BJ (cell line): ENCODE measurements at regions not wholly inside any gene's neighbourhood (a gene's known extent, or its start where the extent isn't known, plus 50 kb on each side); places are given as distances from the start of the nearest gene placed in this dataset.

ENCODE experiments used
- CTCF ChIA-PET: fragments of 350-600 bp; formaldehyde crosslinking; extraction: SDS; loops from one replicate; lab custom pipeline; 2021; ENCODE audit warnings: antibody characterized with exemption, inconsistent platforms; lab: Yijun Ruan, JAX
- POLR2A ChIA-PET: fragments of 300-600 bp; sonication (Branson Sonifier 250); formaldehyde crosslinking; extraction: SDS; loops from one replicate; lab custom pipeline; 2021; ENCODE audit warnings: antibody characterized with exemption; lab: Charles Lee
- DNase-seq: peaks from one replicate; pipeline ENCODE4 v3.0.0-alpha.2; 2011; ENCODE audit warnings: low read depth
- H3K27me3 ChIP-seq: 2 replicates; pipeline ENCODE4 v1.6.0; 2011; ENCODE audit warnings: low read length; ENCODE audit not compliant: control insufficient read depth, insufficient read depth
- H3K36me3 ChIP-seq: 2 replicates; pipeline ENCODE4 v1.5.1; 2011; ENCODE audit warnings: low read length; ENCODE audit not compliant: control insufficient read depth, insufficient read depth
- H3K4me3 ChIP-seq: 2 replicates; pipeline ENCODE4 v1.5.1; 2011; ENCODE audit warnings: low read depth, mild to moderate bottlenecking, control low read depth, low read length
- TF ChIP-seq, protein P1 (sequence below): IDR thresholded peaks from 2 replicates; pipeline ENCODE4 v1.5.1; 2011; ENCODE audit warnings: low read depth, mild to moderate bottlenecking, control low read depth, inconsistent platforms, low read length, moderate library complexity; ENCODE audit not compliant: insufficient read depth

DNA sequence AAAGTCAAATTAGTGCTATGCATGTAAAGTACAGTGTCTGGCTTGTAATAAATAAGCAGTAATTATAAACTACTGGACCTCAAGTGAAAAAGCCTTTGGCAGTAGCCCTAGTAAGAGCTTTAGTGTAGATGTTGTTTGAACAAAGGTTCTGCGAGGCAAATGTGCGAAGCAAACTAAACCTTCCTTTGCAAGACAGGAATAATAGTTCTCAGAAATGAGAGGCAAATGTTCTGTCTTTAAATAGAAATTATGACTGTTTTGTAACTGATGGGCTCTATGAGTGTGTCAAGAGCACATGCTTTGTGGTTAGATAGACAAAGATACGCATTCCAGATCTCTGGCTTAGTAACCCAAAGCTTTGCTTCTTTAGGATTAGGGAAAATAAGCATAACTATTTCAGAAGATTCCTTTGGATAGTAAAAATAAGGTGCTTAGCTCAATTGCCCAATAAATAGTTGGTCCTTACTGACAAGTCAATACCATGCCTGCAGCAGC lies 169.2 kb upstream of the CDC14C start:
- Histone ChIP-seq H3K27me3 (no peaks in the 10 kb centered on the region), H3K4me3 (no peak overlapping the region), H3K36me3 (no peaks in the 10 kb centered on the region)
- no peak for DNase-seq
- TF ChIP-seq, protein P1, sequence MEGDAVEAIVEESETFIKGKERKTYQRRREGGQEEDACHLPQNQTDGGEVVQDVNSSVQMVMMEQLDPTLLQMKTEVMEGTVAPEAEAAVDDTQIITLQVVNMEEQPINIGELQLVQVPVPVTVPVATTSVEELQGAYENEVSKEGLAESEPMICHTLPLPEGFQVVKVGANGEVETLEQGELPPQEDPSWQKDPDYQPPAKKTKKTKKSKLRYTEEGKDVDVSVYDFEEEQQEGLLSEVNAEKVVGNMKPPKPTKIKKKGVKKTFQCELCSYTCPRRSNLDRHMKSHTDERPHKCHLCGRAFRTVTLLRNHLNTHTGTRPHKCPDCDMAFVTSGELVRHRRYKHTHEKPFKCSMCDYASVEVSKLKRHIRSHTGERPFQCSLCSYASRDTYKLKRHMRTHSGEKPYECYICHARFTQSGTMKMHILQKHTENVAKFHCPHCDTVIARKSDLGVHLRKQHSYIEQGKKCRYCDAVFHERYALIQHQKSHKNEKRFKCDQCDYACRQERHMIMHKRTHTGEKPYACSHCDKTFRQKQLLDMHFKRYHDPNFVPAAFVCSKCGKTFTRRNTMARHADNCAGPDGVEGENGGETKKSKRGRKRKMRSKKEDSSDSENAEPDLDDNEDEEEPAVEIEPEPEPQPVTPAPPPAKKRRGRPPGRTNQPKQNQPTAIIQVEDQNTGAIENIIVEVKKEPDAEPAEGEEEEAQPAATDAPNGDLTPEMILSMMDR = no peak
- ChIA-PET POLR2A (no interaction called here), CTCF (no interaction called here)

GRCh38 chr7:48759431-48760080 lies 164.8 kb upstream of the CDC14C start:
- TF ChIP-seq, protein P1 = no peak
- Histone ChIP-seq H3K36me3 (no peaks in the 10 kb centered on the region), H3K4me3 (no peak overlapping the region), H3K27me3 (no peaks in the 10 kb centered on the region)
- ChIA-PET POLR2A (no interaction called here), CTCF (no interaction called here)
- DNase-seq = no peak

DNA sequence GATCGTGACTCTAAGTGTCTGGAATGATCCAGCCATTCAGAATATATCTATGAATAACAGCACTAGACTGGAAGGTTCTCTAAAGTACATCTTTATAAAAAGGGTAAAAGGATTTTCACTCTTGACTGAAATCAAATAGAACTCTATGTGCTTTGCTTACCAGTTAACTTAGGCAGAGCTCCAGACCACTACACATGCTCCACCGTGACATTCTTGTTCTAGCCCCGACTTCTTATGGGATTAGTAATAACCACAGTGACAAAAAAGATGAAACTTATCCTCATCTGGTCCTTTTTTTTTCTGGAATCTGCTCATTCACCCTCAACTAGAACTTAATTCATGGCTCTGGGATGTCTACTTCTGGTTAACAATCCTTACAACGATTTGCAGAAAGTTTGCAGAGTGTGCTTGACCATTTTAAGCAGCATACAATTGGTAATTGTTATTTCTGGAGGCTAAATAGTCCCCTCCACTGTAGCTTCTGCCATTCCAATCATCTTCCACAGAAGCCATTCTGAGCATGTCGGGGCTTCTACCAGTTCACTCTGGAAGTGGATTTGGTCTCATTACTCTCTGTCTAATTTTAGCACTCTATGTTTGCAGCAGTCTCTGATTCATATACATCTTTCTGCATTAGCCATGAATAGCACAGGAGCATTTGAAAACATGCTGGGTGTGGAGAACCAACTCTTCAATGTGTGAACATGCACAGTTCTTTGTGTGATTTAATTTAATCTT lies 163.7 kb upstream of the CDC14C start:
- no peaks in the 10 kb centered on the region for H3K27me3 ChIP-seq
- no peak for DNase-seq
- no peaks in the 10 kb centered on the region for H3K36me3 ChIP-seq
- TF ChIP-seq, protein P1 = no peak
- H3K4me3 ChIP-seq = no peak overlapping the region
- POLR2A ChIA-PET = no interaction called here
- CTCF ChIA-PET = no interaction called here

- Histone ChIP-seq H3K4me3 (no peak overlapping the region), H3K27me3 (no peaks in the 10 kb centered on the region), H3K36me3 (no peaks in the 10 kb centered on the region)
- TF ChIP-seq, protein P1 = no peak
- ChIA-PET POLR2A (no interaction called here), CTCF (no interaction called here)
- DNase-seq = no peak
Measured at GRCh38 chr7:48780862-48781261, 143.5 kb upstream of the CDC14C start.

GRCh38 chr7:48781752-48782151 lies 142.6 kb upstream of the CDC14C start:
- CTCF ChIA-PET = no interaction called here
- TF ChIP-seq, protein P1 = no peak
- POLR2A ChIA-PET = no interaction called here
- DNase-seq = no peak
- no peak overlapping the region for H3K4me3 ChIP-seq
- H3K27me3 ChIP-seq = no peaks in the 10 kb centered on the region
- H3K36me3 ChIP-seq = no peaks in the 10 kb centered on the region
